Prostate gland (tissue), 2 donors: ENCODE measurements at regions not wholly inside any gene's neighbourhood (a gene's known extent, or its start where the extent isn't known, plus 50 kb on each side); places are given as distances from the start of the nearest gene placed in this dataset.

ENCODE experiments used
- DNase-seq: peaks from one replicate; pipeline ENCODE4 v3.0.0-alpha.2; 2019; ENCODE audit warnings: low spot score
- H3K27ac ChIP-seq, 2 donors: fragments of 200-600 bp; sonication (generic); 2 replicates each; pipeline ENCODE4 v1.5.1; 2017 to 2019
- H3K27me3 ChIP-seq: fragments of 200-600 bp; sonication (generic); replicated peaks from 2 replicates; pipeline ENCODE4 v1.5.1; 2019; ENCODE audit not compliant: insufficient read depth
- H3K36me3 ChIP-seq, 2 donors: fragments of 200-600 bp; sonication (generic); 1 replicate in 1 of 2; 2 replicates in 1 of 2; pipeline versions ENCODE4 v1.5.1 to v1.8.1; 2017 to 2019
- H3K4me1 ChIP-seq: fragments of 200-600 bp; sonication (generic); replicated peaks from 2 replicates; pipeline ENCODE4 v1.5.1; 2019
- H3K4me3 ChIP-seq, 2 donors: fragments of 200-600 bp; sonication (generic); 2 replicates each; pipeline ENCODE4 v1.5.1; 2017 to 2019
- H3K9me3 ChIP-seq: fragments of 200-600 bp; sonication (generic); 2 replicates; pipeline ENCODE4 v1.5.1; 2017
- POLR2A ChIP-seq: fragments of 450-650 bp; IDR thresholded peaks from one replicate; pipeline ENCODE4 v1.6.1; 2016; ENCODE audit warnings: antibody characterized with exemption, mild to moderate bottlenecking
- POLR2AphosphoS5 ChIP-seq: sonication (generic); formaldehyde crosslinking; IDR thresholded peaks from one replicate; pipeline ENCODE4 v1.6.1; 2017; ENCODE audit warnings: antibody characterized with exemption
- WGBS: methylation state at CpG from one replicate; pipeline ENCODE4 v1.1.5; 2018; 5-methylcytosine and 5-hydroxymethylcytosine counted together
- intact Hi-C: fragments of 100-400 bp; cut with DNase I; formaldehyde crosslinking; loops from one replicate; pipeline ENCODE4 v1.14.2; 2022
- TF ChIP-seq, protein P1 (sequence below), 4 experiments: fragments of 200-600 bp in 2 of 4; fragments of 450-650 bp in 2 of 4; sonication (generic) in 2 of 4; IDR thresholded peaks; 1 replicate in 3 of 4; 2 replicates in 1 of 4; pipeline ENCODE4 v1.5.1; 2016 to 2019; ENCODE audit warnings: antibody characterized with exemption in 4 of 4, mild to moderate bottlenecking in 2 of 4, moderate library complexity in 2 of 4

DNA sequence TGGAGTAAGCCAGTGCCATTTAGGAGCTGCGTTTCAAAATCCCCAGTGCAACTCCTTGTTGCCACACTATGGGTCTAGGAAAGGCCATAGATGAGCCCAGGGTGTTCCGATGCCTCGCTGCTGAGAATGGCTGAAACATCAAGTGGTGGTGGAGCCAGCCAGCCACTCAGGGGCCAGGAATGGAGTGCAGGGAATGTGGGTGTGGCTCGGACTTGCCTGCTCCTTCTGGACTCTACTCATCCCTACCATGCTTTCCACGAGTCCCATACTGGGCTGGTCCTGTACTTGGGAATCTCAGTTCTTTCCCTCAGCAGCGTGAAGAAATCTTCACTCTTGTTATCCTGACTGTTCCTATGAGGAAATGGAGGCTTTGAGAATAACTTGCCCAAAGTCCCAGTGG lies 143.5 kb downstream of the INSIG2 start:
- H3K4me3 ChIP-seq, result no peak overlapping the region
- no peaks in the 10 kb centered on the region for H3K9me3 ChIP-seq
- intact Hi-C loops, result no loop called here
- H3K27me3 ChIP-seq, result peaks cover 2% of the 10 kb centered on the region
- H3K4me1 ChIP-seq, result no peaks in the 10 kb centered on the region
- no peak overlapping the region for H3K27ac ChIP-seq
- TF ChIP-seq, protein P1, sequence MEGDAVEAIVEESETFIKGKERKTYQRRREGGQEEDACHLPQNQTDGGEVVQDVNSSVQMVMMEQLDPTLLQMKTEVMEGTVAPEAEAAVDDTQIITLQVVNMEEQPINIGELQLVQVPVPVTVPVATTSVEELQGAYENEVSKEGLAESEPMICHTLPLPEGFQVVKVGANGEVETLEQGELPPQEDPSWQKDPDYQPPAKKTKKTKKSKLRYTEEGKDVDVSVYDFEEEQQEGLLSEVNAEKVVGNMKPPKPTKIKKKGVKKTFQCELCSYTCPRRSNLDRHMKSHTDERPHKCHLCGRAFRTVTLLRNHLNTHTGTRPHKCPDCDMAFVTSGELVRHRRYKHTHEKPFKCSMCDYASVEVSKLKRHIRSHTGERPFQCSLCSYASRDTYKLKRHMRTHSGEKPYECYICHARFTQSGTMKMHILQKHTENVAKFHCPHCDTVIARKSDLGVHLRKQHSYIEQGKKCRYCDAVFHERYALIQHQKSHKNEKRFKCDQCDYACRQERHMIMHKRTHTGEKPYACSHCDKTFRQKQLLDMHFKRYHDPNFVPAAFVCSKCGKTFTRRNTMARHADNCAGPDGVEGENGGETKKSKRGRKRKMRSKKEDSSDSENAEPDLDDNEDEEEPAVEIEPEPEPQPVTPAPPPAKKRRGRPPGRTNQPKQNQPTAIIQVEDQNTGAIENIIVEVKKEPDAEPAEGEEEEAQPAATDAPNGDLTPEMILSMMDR (IDR thresholded peaks at IDR 0.05), result no peak
- no peak for TF ChIP-seq POLR2AphosphoS5
- TF ChIP-seq POLR2A, result no peak
- DNase-seq, result no peak
- H3K36me3 ChIP-seq, result no peaks in the 10 kb centered on the region
- WGBS, result 86% methylated on average over 6 of the region's 6 CpGs

DNA sequence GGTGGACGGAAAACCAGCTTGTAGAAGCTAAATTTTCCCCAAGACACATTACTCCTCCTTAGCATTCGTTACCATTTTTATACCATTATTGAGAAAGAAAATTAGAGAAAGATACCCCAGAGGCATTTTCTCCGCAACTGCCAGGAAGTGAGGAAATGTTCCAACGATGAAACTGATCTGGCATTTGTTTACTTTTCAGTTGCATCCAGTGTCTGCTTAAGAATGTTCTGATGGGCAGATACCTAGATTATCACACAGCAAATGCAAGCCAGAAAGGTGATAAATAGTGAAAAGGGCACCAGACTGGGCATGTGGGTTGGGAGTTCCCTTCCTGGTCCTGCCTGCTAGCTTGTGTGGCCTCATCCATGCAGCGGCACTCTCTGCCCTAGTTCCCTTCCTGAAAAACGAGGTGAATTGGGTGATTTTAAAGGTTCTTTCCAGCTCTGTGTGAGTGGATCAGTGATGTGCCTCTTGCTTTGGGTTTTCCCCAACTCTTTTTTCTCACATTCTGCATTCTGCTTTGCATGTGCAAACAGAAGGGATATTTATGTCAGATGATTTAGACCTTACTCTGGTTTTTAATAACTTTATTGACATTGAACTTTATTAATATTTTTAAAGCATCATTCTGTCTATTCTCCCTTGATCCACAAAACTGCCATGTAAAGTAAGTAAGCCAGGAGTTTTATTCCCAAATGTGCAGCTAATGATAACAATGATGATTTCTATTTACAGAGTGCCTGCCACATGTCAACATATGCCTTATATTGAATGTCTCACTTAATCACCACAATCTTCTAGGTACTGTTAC lies 139.6 kb downstream of the INSIG2 start:
- H3K4me1 ChIP-seq, result no peaks in the 10 kb centered on the region
- TF ChIP-seq, protein P1 (IDR thresholded peaks at IDR 0.05), result no peak
- TF ChIP-seq POLR2AphosphoS5 (no peak), POLR2A (no peak)
- H3K4me3 ChIP-seq, result no peak overlapping the region
- intact Hi-C loops, result no loop called here
- peaks cover 23% of the 10 kb centered on the region for H3K27me3 ChIP-seq
- no peak overlapping the region for H3K27ac ChIP-seq
- H3K9me3 ChIP-seq, result no peaks in the 10 kb centered on the region
- H3K36me3 ChIP-seq, result no peaks in the 10 kb centered on the region
- no peak for DNase-seq
- WGBS, result 29% methylated on average over 6 of the region's 6 CpGs

DNA sequence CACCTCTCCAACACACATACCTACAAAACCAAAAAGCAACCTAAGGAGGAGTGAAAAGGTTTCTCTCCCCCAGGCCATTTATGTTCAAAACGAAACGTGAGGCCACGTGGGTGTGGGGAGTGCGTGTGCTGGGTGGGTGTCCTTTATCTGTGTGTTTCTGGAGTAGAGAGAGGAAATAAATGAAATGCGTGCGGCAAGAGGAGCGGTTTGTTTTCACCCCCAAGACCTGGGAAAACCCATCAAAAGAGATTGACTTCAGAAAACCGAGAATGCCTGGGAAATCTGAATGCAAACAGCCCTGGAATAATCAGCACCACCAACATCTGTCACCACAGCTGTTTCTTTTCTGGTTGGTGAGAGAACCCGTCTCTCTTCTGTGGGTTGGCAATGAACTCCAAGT lies 137.4 kb downstream of the INSIG2 start:
- no peak overlapping the region for H3K27ac ChIP-seq
- H3K36me3 ChIP-seq, result no peaks in the 10 kb centered on the region
- intact Hi-C loops, result no loop called here
- 64% methylated on average over 9 of the region's 9 CpGs for WGBS
- TF ChIP-seq, protein P1 (IDR thresholded peaks at IDR 0.05), result no peak
- TF ChIP-seq POLR2AphosphoS5, result no peak
- no peak for TF ChIP-seq POLR2A
- DNase-seq, result no peak
- no peaks in the 10 kb centered on the region for H3K9me3 ChIP-seq
- no peaks in the 10 kb centered on the region for H3K4me1 ChIP-seq
- H3K4me3 ChIP-seq, result no peak overlapping the region
- H3K27me3 ChIP-seq, result peaks cover 32% of the 10 kb centered on the region

DNA sequence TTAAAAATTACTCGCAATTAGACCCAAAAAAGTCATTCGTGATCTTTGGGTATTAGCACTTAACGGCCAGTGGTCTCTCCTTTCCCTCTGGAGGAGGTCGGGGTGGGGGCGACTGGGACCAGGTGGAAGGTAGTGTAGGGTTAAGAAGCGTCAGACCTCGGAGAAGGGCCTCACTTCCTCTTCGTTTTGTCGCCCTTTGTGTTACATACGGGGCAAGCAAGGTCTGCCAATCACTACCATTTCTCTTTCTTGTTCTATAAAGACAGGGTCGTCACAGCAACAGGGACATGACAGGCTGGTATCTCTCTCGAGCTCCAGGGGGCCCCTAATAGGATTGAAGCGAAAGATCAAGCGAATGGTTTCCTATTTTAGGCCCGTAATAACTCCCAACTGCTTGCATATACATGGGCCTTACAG lies 136.6 kb downstream of the INSIG2 start:
- Histone ChIP-seq H3K9me3 (no peaks in the 10 kb centered on the region), H3K36me3 (no peaks in the 10 kb centered on the region), H3K4me3 (no peak overlapping the region), H3K27me3 (peaks cover 32% of the 10 kb centered on the region), H3K4me1 (no peaks in the 10 kb centered on the region), H3K27ac (no peak overlapping the region)
- DNase-seq, result no peak
- intact Hi-C loops, result loop anchor here (5.0 kb wide), 1 partner anchor 632 kb away; no protein-coding TSS in a partner anchor
- WGBS, result 66% methylated on average over 15 of the region's 15 CpGs
- TF ChIP-seq POLR2A, result no peak
- TF ChIP-seq POLR2AphosphoS5, result no peak
- TF ChIP-seq, protein P1 (IDR thresholded peaks at IDR 0.05), result no peak
